ENCODE measurements at regions not wholly inside any gene's neighbourhood (a gene's known extent, or its start where the extent isn't known, plus 50 kb on each side); places are given as distances from the start of the nearest gene placed in this dataset.

DNA sequence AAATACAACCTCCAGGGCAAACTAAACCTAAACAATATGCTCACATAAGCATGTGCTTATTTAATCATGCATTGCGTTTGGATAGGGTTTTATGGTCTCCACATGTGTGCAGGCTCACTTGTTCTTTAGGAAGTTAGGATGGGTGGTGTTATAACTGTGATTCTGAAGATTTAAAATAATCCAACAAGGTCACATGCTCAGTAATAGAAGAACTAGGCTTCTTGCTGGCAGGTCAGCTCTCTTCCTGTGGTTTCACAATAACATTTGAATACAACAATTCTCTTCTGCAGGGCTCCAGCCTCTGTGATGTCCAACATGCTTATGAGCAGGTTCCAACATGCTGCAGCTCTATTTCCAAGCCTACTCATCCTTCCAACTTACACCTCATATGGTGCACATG, 84.0 kb downstream of the MYL12B start:
- no peak for TF ChIP-seq POLR2AphosphoS5 (IDR thresholded peaks at IDR 0.05)
- TF ChIP-seq, protein P1, sequence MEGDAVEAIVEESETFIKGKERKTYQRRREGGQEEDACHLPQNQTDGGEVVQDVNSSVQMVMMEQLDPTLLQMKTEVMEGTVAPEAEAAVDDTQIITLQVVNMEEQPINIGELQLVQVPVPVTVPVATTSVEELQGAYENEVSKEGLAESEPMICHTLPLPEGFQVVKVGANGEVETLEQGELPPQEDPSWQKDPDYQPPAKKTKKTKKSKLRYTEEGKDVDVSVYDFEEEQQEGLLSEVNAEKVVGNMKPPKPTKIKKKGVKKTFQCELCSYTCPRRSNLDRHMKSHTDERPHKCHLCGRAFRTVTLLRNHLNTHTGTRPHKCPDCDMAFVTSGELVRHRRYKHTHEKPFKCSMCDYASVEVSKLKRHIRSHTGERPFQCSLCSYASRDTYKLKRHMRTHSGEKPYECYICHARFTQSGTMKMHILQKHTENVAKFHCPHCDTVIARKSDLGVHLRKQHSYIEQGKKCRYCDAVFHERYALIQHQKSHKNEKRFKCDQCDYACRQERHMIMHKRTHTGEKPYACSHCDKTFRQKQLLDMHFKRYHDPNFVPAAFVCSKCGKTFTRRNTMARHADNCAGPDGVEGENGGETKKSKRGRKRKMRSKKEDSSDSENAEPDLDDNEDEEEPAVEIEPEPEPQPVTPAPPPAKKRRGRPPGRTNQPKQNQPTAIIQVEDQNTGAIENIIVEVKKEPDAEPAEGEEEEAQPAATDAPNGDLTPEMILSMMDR (IDR thresholded peaks at IDR 0.05): no peak
